CD4-positive, CD25-positive, alpha-beta regulatory T cell (primary cell): ENCODE measurements at regions not wholly inside any gene's neighbourhood (a gene's known extent, or its start where the extent isn't known, plus 50 kb on each side); places are given as distances from the start of the nearest gene placed in this dataset.

Experiments used
- ATAC-seq, 2 donors: fragments of 150-1000 bp; cut with Tn5 transposase; one replicate each; pipeline ENCODE4 v1.10.0; 2021; ENCODE audit warnings: low read depth in 2 of 2, moderate number of reproducible peaks in 2 of 2, moderate library complexity in 1 of 2
- DNase-seq, 3 donors: peaks; one replicate each; pipeline versions ENCODE4 v3.0.0 to v3.0.0-alpha.2; 2012 to 2022; ENCODE audit warnings: mixed read lengths in 1 of 3
- H3K27ac ChIP-seq: one replicate; pipeline ENCODE4 v1.7.0; 2013; ENCODE audit warnings: mild to moderate bottlenecking, low read length; ENCODE audit not compliant: insufficient read depth, poor library complexity, severe bottlenecking
- H3K27me3 ChIP-seq: one replicate; pipeline ENCODE4 v1.7.0; 2013; ENCODE audit warnings: low read length; ENCODE audit not compliant: control insufficient read depth, insufficient read depth
- H3K36me3 ChIP-seq: one replicate; pipeline ENCODE4 v1.7.0; 2013; ENCODE audit warnings: mild to moderate bottlenecking, low read length, moderate library complexity; ENCODE audit not compliant: control insufficient read depth, insufficient read depth
- H3K4me1 ChIP-seq: 2 replicates; pipeline ENCODE4 v1.7.0; 2013; ENCODE audit warnings: mild to moderate bottlenecking, low read length; ENCODE audit not compliant: insufficient read depth, control insufficient read depth, poor library complexity, severe bottlenecking
- H3K4me3 ChIP-seq: one replicate; pipeline ENCODE4 v1.7.0; 2013; ENCODE audit warnings: low read depth, mild to moderate bottlenecking, low read length, moderate library complexity
- H3K9me3 ChIP-seq, 2 experiments: 1 replicate in 1 of 2; 2 replicates in 1 of 2; pipeline ENCODE4 v1.7.0; 2013; ENCODE audit warnings: low read length in 2 of 2, mild to moderate bottlenecking in 1 of 2, moderate library complexity in 1 of 2; ENCODE audit not compliant: control insufficient read depth in 2 of 2
- H3K27ac Mint-ChIP-seq, 3 donors: one replicate each; pipeline ENCODE4 v1.8.0; 2020 to 2022; ENCODE audit warnings: mild to moderate bottlenecking in 3 of 3, mixed read lengths in 3 of 3, moderate library complexity in 2 of 3
- H3K27me3 Mint-ChIP-seq: one replicate; pipeline ENCODE4 v1.8.0; 2022; ENCODE audit warnings: mild to moderate bottlenecking, mixed read lengths
- H3K36me3 Mint-ChIP-seq: one replicate; pipeline ENCODE4 v1.8.0; 2020; ENCODE audit warnings: mixed read lengths
- H3K4me1 Mint-ChIP-seq, 4 donors: one replicate each; pipeline ENCODE4 v1.8.0; 2020 to 2022; ENCODE audit warnings: mixed read lengths in 4 of 4, mild to moderate bottlenecking in 1 of 4
- H3K4me3 Mint-ChIP-seq, 4 donors: one replicate each; pipeline ENCODE4 v1.8.0; 2020 to 2022; ENCODE audit warnings: mild to moderate bottlenecking in 4 of 4, mixed read lengths in 4 of 4, moderate library complexity in 3 of 4
- H3K9me3 Mint-ChIP-seq, 7 donors: one replicate each; pipeline ENCODE4 v1.8.0; 2020 to 2022; ENCODE audit warnings: mixed read lengths in 7 of 7, mild to moderate bottlenecking in 3 of 7, moderate library complexity in 2 of 7

- ATAC-seq (no peak), DNase-seq (no peak)
- no peaks in the 10 kb centered on the region for H3K4me1 Mint-ChIP-seq
- Histone ChIP-seq H3K27me3 (no peaks in the 10 kb centered on the region), H3K36me3 (no peaks in the 10 kb centered on the region), H3K9me3 (no peaks in the 10 kb centered on the region), H3K4me1 (no peaks in the 10 kb centered on the region), H3K4me3 (no peak overlapping the region), H3K27ac (no peak overlapping the region)
- H3K27me3 Mint-ChIP-seq, result no peaks in the 10 kb centered on the region
- H3K9me3 Mint-ChIP-seq, result peaks cover 0 to 8% (median 1%) of the 10 kb centered on the region in 7 donors
- H3K27ac Mint-ChIP-seq, result no peak overlapping the region
- H3K36me3 Mint-ChIP-seq, result no peaks in the 10 kb centered on the region
- H3K4me3 Mint-ChIP-seq, result no peak overlapping the region
These were observed 376.4 kb upstream of the NOCT start for GRCh38 chr4:138639018-138639741.

- Mint-ChIP-seq H3K27ac (no peak overlapping the region), H3K27me3 (no peaks in the 10 kb centered on the region), H3K4me3 (no peak overlapping the region), H3K4me1 (no peaks in the 10 kb centered on the region), H3K9me3 (peaks cover 0 to 8% (median under 1%) of the 10 kb centered on the region in 7 donors), H3K36me3 (no peaks in the 10 kb centered on the region)
- Histone ChIP-seq H3K27me3 (no peaks in the 10 kb centered on the region), H3K27ac (no peak overlapping the region), H3K9me3 (no peaks in the 10 kb centered on the region), H3K4me3 (no peak overlapping the region), H3K36me3 (no peaks in the 10 kb centered on the region), H3K4me1 (no peaks in the 10 kb centered on the region)
- no peak for DNase-seq
- ATAC-seq, result no peak
These were observed 378.8 kb upstream of the NOCT start for GRCh38 chr4:138636781-138637180.

GRCh38 chr4:138634915-138635314 lies 380.7 kb upstream of the NOCT start:
- Histone ChIP-seq H3K9me3 (no peaks in the 10 kb centered on the region), H3K36me3 (no peaks in the 10 kb centered on the region), H3K4me1 (no peaks in the 10 kb centered on the region), H3K27me3 (no peaks in the 10 kb centered on the region), H3K27ac (no peak overlapping the region), H3K4me3 (no peak overlapping the region)
- no peak overlapping the region for H3K27ac Mint-ChIP-seq
- H3K9me3 Mint-ChIP-seq, result peaks cover 0 to 3% (median 0%) of the 10 kb centered on the region in 7 donors
- DNase-seq (no peak), ATAC-seq (no peak)
- no peaks in the 10 kb centered on the region for H3K36me3 Mint-ChIP-seq
- H3K4me1 Mint-ChIP-seq, result no peaks in the 10 kb centered on the region
- no peaks in the 10 kb centered on the region for H3K27me3 Mint-ChIP-seq
- no peak overlapping the region for H3K4me3 Mint-ChIP-seq

DNA sequence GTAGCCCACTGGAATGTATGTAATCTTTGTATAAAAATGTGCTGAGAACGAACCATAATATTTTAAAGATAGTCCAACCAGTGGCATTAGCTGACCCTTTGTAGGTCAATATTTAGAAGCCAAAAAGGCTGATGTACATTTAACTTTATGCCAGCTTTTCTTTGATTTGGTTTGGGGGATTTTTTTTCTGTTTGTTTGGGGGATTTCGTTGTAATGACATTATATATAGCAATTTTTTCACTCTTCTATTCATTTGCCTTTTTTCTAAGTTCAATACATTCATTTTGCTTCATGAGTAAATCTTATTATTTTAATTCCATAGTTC lies 382.0 kb upstream of the NOCT start:
- peaks cover 0 to 3% (median 0%) of the 10 kb centered on the region in 7 donors for H3K9me3 Mint-ChIP-seq
- no peaks in the 10 kb centered on the region for H3K27me3 ChIP-seq
- ATAC-seq, result no peak

DNA sequence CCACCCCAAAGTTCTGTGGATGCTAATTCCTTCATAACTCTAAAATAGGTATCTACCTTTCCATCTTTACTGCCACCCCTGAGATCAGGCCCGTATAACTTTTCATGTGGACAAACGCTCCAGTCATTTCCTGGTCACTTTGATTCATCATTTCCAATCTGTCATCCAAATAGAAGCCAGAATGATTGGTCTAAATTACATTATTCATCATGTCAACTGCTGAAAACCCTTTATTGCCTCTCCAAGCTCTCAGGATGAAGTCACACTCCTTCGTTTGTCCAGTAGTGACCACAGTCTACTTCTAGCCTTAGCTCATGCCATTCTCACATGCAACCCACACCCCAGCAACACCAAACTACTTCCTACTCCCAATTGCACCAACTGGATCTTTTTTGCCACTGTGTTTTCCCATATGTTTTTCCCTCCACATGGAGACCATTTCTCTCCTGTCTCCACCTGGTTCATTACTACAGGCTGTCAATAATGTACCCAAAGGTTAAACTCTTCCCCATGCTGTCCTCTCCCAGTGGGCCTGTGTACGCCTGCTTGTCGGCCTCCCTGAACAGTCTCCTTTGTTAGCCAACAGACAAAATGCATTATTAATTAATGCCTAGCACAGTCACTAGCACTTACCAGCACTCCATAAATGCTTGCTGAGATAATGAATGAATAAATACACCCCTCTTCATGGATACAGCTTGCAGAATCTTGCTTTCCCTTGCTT lies 382.6 kb upstream of the NOCT start:
- Histone ChIP-seq H3K27ac (no peak overlapping the region), H3K4me1 (no peaks in the 10 kb centered on the region), H3K36me3 (no peaks in the 10 kb centered on the region), H3K4me3 (no peak overlapping the region), H3K27me3 (no peaks in the 10 kb centered on the region), H3K9me3 (no peaks in the 10 kb centered on the region)
- Mint-ChIP-seq H3K9me3 (peaks cover 0 to 3% (median 0%) of the 10 kb centered on the region in 7 donors), H3K4me1 (no peaks in the 10 kb centered on the region), H3K27ac (no peak overlapping the region), H3K36me3 (no peaks in the 10 kb centered on the region), H3K27me3 (no peaks in the 10 kb centered on the region), H3K4me3 (no peak overlapping the region)
- DNase-seq (no peak), ATAC-seq (no peak)

More for the DNA sequence above, 382.0 kb upstream of the NOCT start:
- Mint-ChIP-seq H3K27ac (no peak overlapping the region), H3K27me3 (no peaks in the 10 kb centered on the region), H3K36me3 (no peaks in the 10 kb centered on the region), H3K4me3 (no peak overlapping the region), H3K4me1 (no peaks in the 10 kb centered on the region)
- Histone ChIP-seq H3K9me3 (no peaks in the 10 kb centered on the region), H3K27ac (no peak overlapping the region), H3K36me3 (no peaks in the 10 kb centered on the region), H3K4me1 (no peaks in the 10 kb centered on the region), H3K4me3 (no peak overlapping the region)
- DNase-seq, result no peak

GRCh38 chr4:138630666-138631065 lies 384.9 kb upstream of the NOCT start:
- Mint-ChIP-seq H3K27me3 (no peaks in the 10 kb centered on the region), H3K4me3 (no peak overlapping the region), H3K9me3 (peaks cover 0 to 1% (median 0%) of the 10 kb centered on the region in 7 donors), H3K27ac (no peak overlapping the region), H3K36me3 (no peaks in the 10 kb centered on the region), H3K4me1 (no peaks in the 10 kb centered on the region)
- H3K9me3 ChIP-seq, result no peaks in the 10 kb centered on the region
- H3K4me3 ChIP-seq, result no peak overlapping the region
- DNase-seq, result no peak
- no peaks in the 10 kb centered on the region for H3K27me3 ChIP-seq
- no peak overlapping the region for H3K27ac ChIP-seq
- H3K36me3 ChIP-seq, result no peaks in the 10 kb centered on the region
- H3K4me1 ChIP-seq, result no peaks in the 10 kb centered on the region
- no peak for ATAC-seq

DNA sequence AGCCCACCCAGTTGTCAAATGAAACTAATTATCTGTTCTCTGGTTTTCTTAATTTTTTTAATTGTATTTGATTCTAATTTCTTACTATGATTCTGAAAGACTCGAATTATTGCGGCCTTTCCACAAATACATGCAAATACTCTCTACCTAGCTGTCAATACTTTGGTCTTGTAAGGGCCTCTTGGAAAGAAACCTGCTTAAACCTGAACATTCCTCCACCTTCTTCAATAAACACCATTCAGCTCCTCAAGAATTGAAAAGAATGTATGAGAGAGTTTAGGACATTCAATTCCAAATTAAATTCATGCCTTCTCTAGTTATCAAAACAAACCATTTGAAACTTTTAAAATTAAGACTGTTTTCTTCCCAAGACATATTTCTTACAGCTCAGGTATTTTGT lies 385.9 kb upstream of the NOCT start:
- H3K27me3 Mint-ChIP-seq, result no peaks in the 10 kb centered on the region
- H3K27ac ChIP-seq, result no peak overlapping the region
- H3K4me3 ChIP-seq, result no peak overlapping the region
- no peaks in the 10 kb centered on the region for H3K4me1 Mint-ChIP-seq
- H3K36me3 ChIP-seq, result no peaks in the 10 kb centered on the region
- H3K36me3 Mint-ChIP-seq, result no peaks in the 10 kb centered on the region
- no peaks in the 10 kb centered on the region for H3K9me3 ChIP-seq
- no peaks in the 10 kb centered on the region for H3K27me3 ChIP-seq
- DNase-seq (no peak), ATAC-seq (no peak)
- H3K4me1 ChIP-seq, result no peaks in the 10 kb centered on the region
- peaks cover 0 to 1% (median 0%) of the 10 kb centered on the region in 7 donors for H3K9me3 Mint-ChIP-seq
- H3K4me3 Mint-ChIP-seq, result no peak overlapping the region
- H3K27ac Mint-ChIP-seq, result no peak overlapping the region

DNA sequence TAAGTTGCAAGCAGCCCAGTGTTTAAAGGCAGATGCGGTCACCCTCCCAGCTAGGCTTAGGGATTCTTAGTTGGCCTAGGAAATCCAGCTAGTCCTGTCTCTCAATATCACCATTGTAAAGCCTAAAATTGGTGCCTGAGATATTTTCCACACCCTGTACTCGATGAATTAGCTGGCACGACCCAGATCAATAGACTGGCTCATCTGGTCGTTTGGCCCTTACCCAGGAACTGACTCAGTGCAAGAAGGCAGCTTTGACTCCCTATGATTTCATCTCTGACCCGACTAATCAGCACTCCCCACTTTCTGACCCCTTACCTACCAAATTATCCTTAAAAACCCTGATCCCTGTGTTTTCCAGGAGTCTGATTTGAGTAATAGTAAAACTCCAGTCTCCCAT lies 384.9 kb upstream of the SLC7A11 start:
- DNase-seq (no peak), ATAC-seq (no peak)
- no peak overlapping the region for H3K27ac Mint-ChIP-seq
- H3K9me3 Mint-ChIP-seq, result peaks cover 0 to 8% (median 3%) of the 10 kb centered on the region in 7 donors
- H3K36me3 Mint-ChIP-seq, result no peaks in the 10 kb centered on the region
- H3K27me3 Mint-ChIP-seq, result no peaks in the 10 kb centered on the region
- no peak overlapping the region for H3K27ac ChIP-seq
- no peaks in the 10 kb centered on the region for H3K27me3 ChIP-seq
- H3K9me3 ChIP-seq, result no peaks in the 10 kb centered on the region
- no peaks in the 10 kb centered on the region for H3K4me1 Mint-ChIP-seq
- no peaks in the 10 kb centered on the region for H3K4me1 ChIP-seq
- H3K4me3 ChIP-seq, result no peak overlapping the region
- no peak overlapping the region for H3K4me3 Mint-ChIP-seq
- H3K36me3 ChIP-seq, result no peaks in the 10 kb centered on the region
